BLaER1 (cell line): ENCODE measurements at regions not wholly inside any gene's neighbourhood (a gene's known extent, or its start where the extent isn't known, plus 50 kb on each side); places are given as distances from the start of the nearest gene placed in this dataset.
"Not testable (repeated sequence)": the region's sequence is repeated elsewhere in the genome, so short reads cannot be mapped to it uniquely, and the experiment has no call there.

Experiments
- H3K27ac ChIP-seq: shearing (Covaris generic); formaldehyde crosslinking; 2 replicates; pipeline ENCODE4 v1.8.1; 2022
- H3K27me3 ChIP-seq: shearing (Covaris generic); formaldehyde crosslinking; 2 replicates; pipeline ENCODE4 v1.8.1; 2022
- H3K36me3 ChIP-seq: shearing (Covaris generic); formaldehyde crosslinking; 2 replicates; pipeline ENCODE4 v1.8.1; 2022
- H3K4me1 ChIP-seq: shearing (Covaris generic); formaldehyde crosslinking; 2 replicates; pipeline ENCODE4 v1.8.1; 2022
- H3K4me2 ChIP-seq: shearing (Covaris generic); formaldehyde crosslinking; 2 replicates; pipeline ENCODE4 v1.8.1; 2022
- H3K4me3 ChIP-seq: shearing (Covaris generic); formaldehyde crosslinking; 2 replicates; pipeline ENCODE4 v1.8.1; 2022
- H3K9ac ChIP-seq: shearing (Covaris generic); formaldehyde crosslinking; 2 replicates; pipeline ENCODE4 v1.8.1; 2022
- H3K9me3 ChIP-seq: shearing (Covaris generic); formaldehyde crosslinking; 2 replicates; pipeline ENCODE4 v1.8.1; 2022
- H4K20me1 ChIP-seq: shearing (Covaris generic); formaldehyde crosslinking; 2 replicates; pipeline ENCODE4 v1.8.1; 2022

DNA sequence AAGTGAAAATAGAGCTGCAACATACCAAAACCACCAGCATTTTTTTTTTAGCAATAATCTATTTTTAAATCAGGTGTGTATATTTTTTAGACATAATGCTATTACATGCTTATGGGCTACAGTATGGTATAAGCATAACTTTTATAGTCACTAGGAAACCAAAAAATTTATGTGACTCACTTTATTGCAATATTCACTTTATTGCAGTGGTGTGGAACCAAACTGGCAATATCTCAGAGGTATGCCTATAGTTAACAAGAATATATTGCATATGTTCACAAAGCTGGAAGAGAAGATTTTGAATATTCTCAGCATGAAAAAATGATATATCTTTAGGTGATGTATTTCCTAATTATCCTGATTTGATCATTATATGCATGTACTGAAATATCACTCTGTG is 128.8 kb upstream of the PLGLB2 start:
- H3K27ac ChIP-seq, H3K36me3 ChIP-seq, H3K4me2 ChIP-seq, H4K20me1 ChIP-seq, H3K4me1 ChIP-seq, H3K4me3 ChIP-seq, H3K27me3 ChIP-seq, H3K9me3 ChIP-seq, H3K9ac ChIP-seq: not testable (repeated sequence)

- H3K27me3 ChIP-seq = not testable (repeated sequence)
Observed at GRCh38 chr2:87621139-87621538, 126.7 kb upstream of the PLGLB2 start.

GRCh38 chr2:87622720-87623119 is 125.2 kb upstream of the PLGLB2 start:
- not testable (repeated sequence) for H3K4me2 ChIP-seq, H3K27ac ChIP-seq, H3K9me3 ChIP-seq, H3K9ac ChIP-seq, H3K4me1 ChIP-seq, H3K4me3 ChIP-seq, H4K20me1 ChIP-seq, H3K27me3 ChIP-seq, H3K36me3 ChIP-seq

More at GRCh38 chr2:87621139-87621538, 126.7 kb upstream of the PLGLB2 start:
- not testable (repeated sequence) for H3K36me3 ChIP-seq, H3K4me3 ChIP-seq, H4K20me1 ChIP-seq, H3K9me3 ChIP-seq, H3K4me2 ChIP-seq, H3K27ac ChIP-seq, H3K9ac ChIP-seq, H3K4me1 ChIP-seq

DNA sequence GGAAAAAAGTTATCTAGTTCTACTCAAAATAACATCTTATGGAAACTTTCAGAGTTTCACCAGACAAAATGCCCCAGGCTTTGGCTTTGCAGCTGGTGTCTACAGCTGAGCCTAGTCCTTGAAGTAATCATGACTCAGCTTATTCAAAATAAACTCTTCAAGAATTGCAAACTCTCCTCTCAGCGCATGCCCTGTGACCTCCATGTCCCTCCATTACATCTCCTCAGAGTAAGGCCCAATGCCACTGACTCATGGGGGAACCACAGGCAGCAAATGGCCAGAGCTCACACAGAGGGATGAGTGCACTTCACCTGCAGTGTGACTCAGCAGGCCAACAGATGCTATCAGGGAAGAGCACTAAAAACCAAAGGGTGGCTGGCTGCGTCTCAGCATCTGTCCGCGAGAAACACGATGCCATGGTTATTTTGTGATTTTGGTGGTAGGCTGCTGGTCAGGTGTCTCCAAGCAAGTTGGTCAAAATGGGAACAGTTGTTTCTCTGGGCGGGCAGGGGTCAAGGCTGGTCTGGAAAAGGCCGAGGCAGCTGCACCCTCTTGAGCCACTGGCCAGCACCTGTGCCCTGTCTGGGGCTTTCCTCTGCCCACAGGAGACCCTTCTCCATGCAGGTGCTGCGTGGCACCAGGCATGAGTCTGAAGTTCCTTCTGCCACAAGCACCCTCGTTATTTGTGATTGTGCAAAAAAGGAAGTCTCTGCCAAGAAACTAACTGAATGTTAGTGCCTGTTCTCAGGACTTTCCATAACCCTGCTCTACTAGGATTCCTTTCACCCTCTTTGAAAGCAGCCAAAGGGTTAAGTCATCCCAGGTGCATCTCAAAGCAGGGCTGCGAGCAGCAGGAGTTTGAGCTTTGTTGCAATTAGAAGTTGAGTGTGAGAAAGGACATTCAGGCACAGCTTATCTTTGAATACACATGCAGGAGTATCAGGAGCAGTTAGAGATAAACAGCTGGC is 118.1 kb upstream of the PLGLB2 start:
- not testable (repeated sequence) for H3K36me3 ChIP-seq, H3K9me3 ChIP-seq, H3K27me3 ChIP-seq, H3K4me1 ChIP-seq, H3K27ac ChIP-seq, H3K4me2 ChIP-seq, H3K9ac ChIP-seq, H4K20me1 ChIP-seq, H3K4me3 ChIP-seq

- not testable (repeated sequence) for H3K4me3 ChIP-seq, H3K4me1 ChIP-seq, H3K36me3 ChIP-seq, H3K27me3 ChIP-seq, H4K20me1 ChIP-seq, H3K9me3 ChIP-seq, H3K27ac ChIP-seq, H3K4me2 ChIP-seq, H3K9ac ChIP-seq
Observed at GRCh38 chr2:87630892-87631291, 117.0 kb upstream of the PLGLB2 start.

GRCh38 chr2:87631402-87631801 is 116.5 kb upstream of the PLGLB2 start:
- H3K4me1 ChIP-seq = not testable (repeated sequence)

GRCh38 chr2:87633287-87633963 is 114.5 kb upstream of the PLGLB2 start:
- not testable (repeated sequence) for H3K4me3 ChIP-seq, H3K9me3 ChIP-seq, H3K9ac ChIP-seq, H3K4me2 ChIP-seq, H3K27me3 ChIP-seq, H3K27ac ChIP-seq, H3K36me3 ChIP-seq, H4K20me1 ChIP-seq, H3K4me1 ChIP-seq

More at GRCh38 chr2:87631402-87631801, 116.5 kb upstream of the PLGLB2 start:
- H3K27me3 ChIP-seq, H3K9ac ChIP-seq, H4K20me1 ChIP-seq, H3K4me2 ChIP-seq, H3K36me3 ChIP-seq, H3K27ac ChIP-seq, H3K9me3 ChIP-seq, H3K4me3 ChIP-seq: not testable (repeated sequence)

DNA sequence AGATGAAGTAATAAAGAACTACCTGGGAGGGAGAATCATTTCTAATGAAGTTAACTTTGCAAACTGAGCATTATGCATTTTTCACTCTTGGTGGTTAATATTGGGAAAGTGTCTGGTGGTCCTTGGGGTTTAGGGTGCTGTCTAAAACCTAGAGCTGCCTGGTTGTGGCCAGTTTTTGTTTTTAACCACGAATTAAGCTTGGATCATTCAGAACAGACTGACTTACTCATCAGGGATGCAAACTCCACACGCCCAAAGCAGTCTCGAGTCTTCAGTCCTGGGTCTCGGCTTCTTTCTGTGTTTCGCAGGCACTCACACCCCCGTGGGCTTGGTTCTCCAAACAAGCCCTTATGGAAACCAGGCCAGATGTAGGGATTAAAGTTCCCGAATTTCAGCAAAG is 113.8 kb upstream of the PLGLB2 start:
- H3K4me2 ChIP-seq, H3K9me3 ChIP-seq, H3K27me3 ChIP-seq, H3K4me1 ChIP-seq, H4K20me1 ChIP-seq, H3K4me3 ChIP-seq, H3K36me3 ChIP-seq, H3K27ac ChIP-seq, H3K9ac ChIP-seq: not testable (repeated sequence)

- H3K27me3 ChIP-seq, H3K4me2 ChIP-seq, H3K4me1 ChIP-seq, H3K27ac ChIP-seq, H3K36me3 ChIP-seq, H3K4me3 ChIP-seq, H3K9me3 ChIP-seq, H4K20me1 ChIP-seq, H3K9ac ChIP-seq: not testable (repeated sequence)
Observed at GRCh38 chr2:87634971-87635650, 112.8 kb upstream of the PLGLB2 start.

DNA sequence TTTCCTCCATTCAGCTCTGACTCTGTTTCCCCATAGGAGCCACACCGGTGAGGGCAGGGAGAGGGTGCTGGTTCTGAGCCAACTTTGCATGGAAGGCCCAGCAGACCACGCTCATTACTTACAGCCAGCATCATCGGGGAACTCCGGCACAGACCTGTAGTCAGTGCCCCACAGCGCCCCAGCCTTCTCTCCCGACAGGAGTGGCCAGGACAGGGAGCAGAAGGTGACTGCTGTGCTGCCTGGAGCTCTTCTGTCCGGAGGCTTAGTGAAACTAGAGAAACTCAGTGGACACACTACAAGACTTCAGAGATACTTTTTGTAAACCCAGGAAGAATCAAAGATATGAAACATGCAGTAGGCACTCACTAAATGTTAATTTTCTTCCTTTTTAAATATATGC is 111.6 kb upstream of the PLGLB2 start:
- H3K27ac ChIP-seq, H3K4me3 ChIP-seq, H3K9ac ChIP-seq: not testable (repeated sequence)

GRCh38 chr2:87636735-87637134 is 111.2 kb upstream of the PLGLB2 start:
- H3K4me2 ChIP-seq, H3K9ac ChIP-seq, H3K27ac ChIP-seq, H3K9me3 ChIP-seq, H3K4me3 ChIP-seq, H3K4me1 ChIP-seq, H3K36me3 ChIP-seq, H4K20me1 ChIP-seq, H3K27me3 ChIP-seq: not testable (repeated sequence)

More for the DNA sequence above, 111.6 kb upstream of the PLGLB2 start:
- H3K36me3 ChIP-seq, H3K9me3 ChIP-seq, H3K4me2 ChIP-seq, H3K4me1 ChIP-seq, H3K27me3 ChIP-seq, H4K20me1 ChIP-seq: not testable (repeated sequence)

- not testable (repeated sequence) for H3K27ac ChIP-seq, H3K9me3 ChIP-seq, H3K4me3 ChIP-seq, H3K4me1 ChIP-seq, H3K4me2 ChIP-seq, H3K36me3 ChIP-seq, H4K20me1 ChIP-seq, H3K9ac ChIP-seq, H3K27me3 ChIP-seq
Observed at GRCh38 chr2:87637249-87637990, 110.5 kb upstream of the PLGLB2 start.

DNA sequence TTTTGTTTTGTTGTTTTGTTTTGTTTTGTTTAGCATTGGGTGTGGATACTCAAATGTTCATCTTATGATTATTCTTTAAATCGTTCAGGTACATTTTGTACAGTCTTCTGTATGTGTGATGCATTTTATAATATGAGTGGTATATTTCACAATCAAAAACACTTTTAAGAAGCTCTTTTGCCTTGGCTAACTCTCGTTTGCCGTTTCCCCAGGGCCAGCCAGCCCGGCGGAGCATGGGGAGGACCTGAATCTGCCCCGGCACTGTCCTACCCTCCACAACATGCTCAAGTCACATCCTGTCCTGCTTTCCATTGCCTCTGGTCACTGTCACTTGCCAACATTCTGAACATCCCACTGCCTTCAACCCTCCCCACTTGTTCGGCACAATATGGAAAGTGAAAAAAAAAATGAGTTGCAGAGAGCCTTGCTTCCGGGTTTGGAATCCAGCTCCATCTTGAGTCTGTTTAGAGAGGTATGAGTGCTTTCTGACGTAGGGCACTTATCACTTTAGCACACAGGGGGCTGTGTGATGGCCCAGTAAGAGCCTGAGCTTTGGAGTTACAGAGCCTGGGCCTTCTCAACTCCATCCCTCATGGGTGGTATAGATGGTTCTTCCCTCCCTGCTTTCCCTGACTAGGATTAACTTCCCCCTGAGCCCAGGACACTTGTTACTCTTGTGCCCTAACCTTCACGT is 109.6 kb upstream of the PLGLB2 start:
- H3K27me3 ChIP-seq, H3K4me3 ChIP-seq, H3K36me3 ChIP-seq, H4K20me1 ChIP-seq, H3K27ac ChIP-seq, H3K9me3 ChIP-seq, H3K4me2 ChIP-seq, H3K4me1 ChIP-seq, H3K9ac ChIP-seq: not testable (repeated sequence)
